Skin epidermis (tissue), 12 donors: ENCODE measurements at regions not wholly inside any gene's neighbourhood (a gene's known extent, or its start where the extent isn't known, plus 50 kb on each side); places are given as distances from the start of the nearest gene placed in this dataset.
A peak's percentile ranks its signal among the peaks of the same experiment; 100 is the strongest.
"Not testable (repeated sequence)": the region's sequence is repeated elsewhere in the genome, so short reads cannot be mapped to it uniquely, and the experiment has no call there.

Experiments used
- H3K27ac ChIP-seq, 21 experiments: fragments of 200-600 bp; sonication (generic) in 11 of 21; one replicate each; pipeline ENCODE4 v1.5.0; 2020; ENCODE audit warnings: mild to moderate bottlenecking in 3 of 21, inconsistent platforms in 2 of 21, moderate library complexity in 2 of 21
- H3K4me3 ChIP-seq, 7 experiments: fragments of 200-600 bp; sonication (generic) in 2 of 7; one replicate each; pipeline ENCODE4 v1.5.0; 2020; ENCODE audit warnings: inconsistent platforms in 2 of 7, mild to moderate bottlenecking in 2 of 7, moderate library complexity in 1 of 7

DNA sequence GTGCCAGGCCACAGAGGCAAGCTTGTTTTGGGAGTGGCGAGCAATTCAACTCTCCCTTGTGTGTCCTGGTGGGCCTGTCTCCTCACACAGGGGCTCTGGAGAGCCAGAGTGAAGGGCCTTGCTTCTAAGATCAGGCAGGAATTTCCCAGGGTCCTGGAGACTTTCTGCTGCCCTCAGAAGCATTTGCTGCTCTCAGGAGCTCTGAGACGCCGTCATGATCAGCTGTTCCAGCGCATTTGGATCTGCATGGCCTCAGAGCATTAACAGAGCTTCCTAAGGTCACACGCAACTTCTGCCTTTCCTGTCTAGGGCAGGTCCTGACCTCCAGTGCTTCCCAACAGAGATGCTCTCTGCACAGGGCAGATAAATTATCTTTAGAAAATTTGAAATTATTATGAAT, 52.2 kb upstream of the C10orf90 start:
- no peak overlapping the region for H3K4me3 ChIP-seq
- H3K27ac ChIP-seq, result no peak overlapping the region

- Histone ChIP-seq H3K4me3 (no peak overlapping the region), H3K27ac (no peak overlapping the region)
Measured at GRCh38 chr10:126723226-126723625, 52.7 kb upstream of the C10orf90 start.

DNA sequence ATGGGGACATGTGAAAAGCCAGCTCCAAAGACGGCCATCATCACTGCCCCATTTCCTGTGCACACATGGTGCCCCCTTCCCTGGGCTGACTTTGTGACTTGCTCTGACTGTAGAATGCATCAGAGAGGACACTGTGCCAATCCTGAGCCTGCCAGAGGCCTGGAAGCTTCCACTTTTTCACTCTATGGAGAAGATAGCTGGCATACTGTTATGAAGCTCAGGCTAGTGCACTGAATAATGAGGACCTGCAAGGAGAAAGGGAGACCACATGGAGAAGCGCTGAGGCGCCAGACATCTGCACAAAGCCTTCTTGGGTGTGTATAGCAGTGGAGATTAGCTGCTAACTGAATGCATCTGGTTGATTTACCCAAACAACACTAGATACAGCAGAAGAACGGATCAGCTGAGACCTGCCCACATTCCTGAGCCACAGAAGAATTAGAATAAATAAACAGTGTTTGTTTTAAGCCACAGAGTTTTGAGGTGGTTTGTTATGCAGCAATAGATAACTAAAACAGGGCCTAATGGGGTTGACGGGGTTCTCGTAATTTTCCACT, 58.9 kb upstream of the C10orf90 start:
- Histone ChIP-seq H3K4me3 (no peak overlapping the region), H3K27ac (no peak overlapping the region)

DNA sequence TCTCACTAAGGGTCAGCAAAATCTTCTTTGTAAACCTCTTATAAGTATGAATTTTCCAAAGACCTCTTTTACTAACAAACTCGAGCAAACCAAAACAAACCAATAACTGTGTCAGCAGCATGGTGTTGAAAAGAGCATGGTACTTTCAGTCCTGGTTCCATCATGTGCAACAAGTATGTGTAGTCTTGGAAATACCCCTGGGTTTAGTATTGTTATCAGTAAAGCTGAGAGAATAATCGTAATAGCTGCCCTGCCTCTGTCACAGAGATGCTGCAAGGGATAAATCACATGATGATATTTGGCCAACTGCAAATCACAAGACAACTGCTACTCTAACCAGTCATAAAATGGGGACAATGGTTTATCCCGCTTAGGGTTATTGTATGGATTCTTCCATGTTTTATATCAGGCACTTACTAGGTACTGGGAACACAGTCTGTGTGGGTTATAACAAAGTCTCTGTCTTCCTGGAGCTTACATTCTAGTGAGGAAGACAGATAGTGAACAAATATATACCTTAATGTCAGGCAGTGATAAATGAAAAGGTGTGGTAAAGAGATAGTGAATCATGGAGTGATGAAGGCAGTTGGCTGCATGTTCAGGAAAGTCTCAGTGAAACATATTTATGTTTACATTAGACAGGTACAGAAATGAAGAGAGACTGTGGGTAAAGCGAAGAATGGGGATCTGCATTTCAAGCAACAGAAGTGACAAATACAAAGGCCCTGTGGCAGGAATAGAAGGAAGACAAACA, 60.5 kb upstream of the C10orf90 start:
- H3K27ac ChIP-seq, result no peak overlapping the region

DNA sequence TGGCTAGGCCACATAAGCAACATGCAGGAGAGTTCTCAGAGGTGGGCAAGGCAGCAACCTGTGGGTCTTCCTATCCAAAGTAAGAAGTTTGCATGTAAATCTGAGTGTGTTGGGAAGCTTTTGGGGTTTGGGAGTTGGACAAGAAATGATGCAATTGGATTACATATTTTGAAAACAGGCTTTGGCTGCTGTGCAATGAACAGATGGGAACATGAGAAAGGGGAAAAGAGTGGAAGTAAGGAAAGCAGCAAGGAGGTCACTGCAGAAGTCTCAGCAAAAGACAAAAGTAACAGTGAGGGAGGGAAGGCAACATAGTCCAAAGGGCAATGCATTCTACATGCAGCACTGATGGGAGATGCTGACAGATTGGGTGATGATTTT, 61.1 kb upstream of the C10orf90 start:
- no peak overlapping the region for H3K27ac ChIP-seq

More for the DNA sequence above, 60.5 kb upstream of the C10orf90 start:
- H3K4me3 ChIP-seq, result no peak overlapping the region

DNA sequence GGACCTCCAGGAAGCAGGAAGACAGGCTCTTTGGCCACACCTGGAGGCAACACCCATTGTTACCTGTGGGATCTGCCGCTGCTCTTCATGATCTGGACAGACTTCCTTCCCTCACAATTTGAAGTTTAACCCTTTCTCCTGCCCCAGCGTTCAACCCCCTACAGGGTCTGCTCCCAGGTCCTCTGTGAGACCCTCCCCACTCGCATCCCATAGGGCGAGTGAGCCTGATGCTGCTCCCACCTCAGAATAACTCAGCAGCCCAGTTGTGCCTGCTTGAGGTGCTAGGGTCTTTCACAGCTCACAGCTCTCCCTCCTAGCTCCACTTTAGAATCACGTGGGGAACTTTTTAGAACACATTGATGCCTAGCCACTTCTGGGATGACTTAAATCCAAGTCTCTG, 61.8 kb upstream of the C10orf90 start:
- no peak overlapping the region for H3K4me3 ChIP-seq
- H3K27ac ChIP-seq, result peak overlapping the region in 1 of 21 experiments; percentile 31

More for the DNA sequence above, 61.1 kb upstream of the C10orf90 start:
- H3K4me3 ChIP-seq, result no peak overlapping the region

- Histone ChIP-seq H3K4me3 (no peak overlapping the region), H3K27ac (no peak overlapping the region)
Measured at GRCh38 chr10:126732868-126733267, 62.4 kb upstream of the C10orf90 start.

DNA sequence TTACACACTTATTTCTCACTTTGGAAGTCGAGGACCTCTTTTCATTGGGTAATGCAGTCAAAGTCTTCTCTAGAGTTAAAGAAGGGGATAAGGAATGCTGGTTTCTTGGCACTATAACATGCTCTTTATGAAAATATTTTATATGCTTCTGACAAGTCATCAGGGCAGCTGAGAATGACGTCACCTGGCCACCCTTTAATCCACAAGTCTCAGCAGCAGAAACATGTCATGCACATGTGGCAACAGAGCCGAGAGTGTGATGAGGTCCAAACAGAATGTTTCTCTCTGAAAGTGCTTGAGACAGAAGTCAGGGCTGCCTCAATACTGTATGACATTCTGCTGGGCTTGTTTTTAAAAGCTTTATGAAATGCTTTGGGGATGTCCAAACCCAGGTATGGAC, 63.5 kb upstream of the C10orf90 start:
- H3K4me3 ChIP-seq, result no peak overlapping the region
- H3K27ac ChIP-seq, result peak overlapping the region in 8 of 21 experiments; percentile 8 to 58 (median 25)

- peak overlapping the region in 5 of 21 experiments; percentile 8 to 58 (median 37) for H3K27ac ChIP-seq
- H3K4me3 ChIP-seq, result no peak overlapping the region
Measured at GRCh38 chr10:126734967-126735366, 64.5 kb upstream of the C10orf90 start.

GRCh38 chr10:126736142-126736541, 65.6 kb upstream of the C10orf90 start:
- H3K4me3 ChIP-seq, result no peak overlapping the region
- no peak overlapping the region for H3K27ac ChIP-seq

GRCh38 chr10:126736727-126737126, 66.2 kb upstream of the C10orf90 start:
- Histone ChIP-seq H3K4me3 (no peak overlapping the region), H3K27ac (no peak overlapping the region)

DNA sequence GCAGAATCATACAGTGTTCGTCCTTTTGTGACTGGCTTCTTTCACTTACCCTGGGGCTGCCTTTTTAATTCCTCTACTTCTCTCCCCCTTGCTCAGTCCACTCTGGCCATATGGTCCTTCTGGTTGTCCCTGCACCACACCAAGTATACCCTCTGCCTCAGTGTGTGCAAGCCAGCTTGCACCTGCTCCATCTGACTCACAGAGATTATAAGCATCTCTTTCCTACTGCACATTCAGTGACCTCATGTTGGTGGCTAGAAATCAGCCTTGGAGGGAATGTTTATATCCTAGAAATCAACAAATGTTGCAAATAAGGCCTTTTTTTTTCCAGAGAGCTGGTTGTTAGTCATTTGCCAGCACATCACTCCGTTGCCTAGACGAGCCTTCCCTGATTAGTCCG, 67.5 kb upstream of the C10orf90 start:
- Histone ChIP-seq H3K4me3 (no peak overlapping the region), H3K27ac (no peak overlapping the region)

- no peak overlapping the region for H3K4me3 ChIP-seq
- H3K27ac ChIP-seq, result no peak overlapping the region
Measured at GRCh38 chr10:126744571-126744970, 74.1 kb upstream of the C10orf90 start.

DNA sequence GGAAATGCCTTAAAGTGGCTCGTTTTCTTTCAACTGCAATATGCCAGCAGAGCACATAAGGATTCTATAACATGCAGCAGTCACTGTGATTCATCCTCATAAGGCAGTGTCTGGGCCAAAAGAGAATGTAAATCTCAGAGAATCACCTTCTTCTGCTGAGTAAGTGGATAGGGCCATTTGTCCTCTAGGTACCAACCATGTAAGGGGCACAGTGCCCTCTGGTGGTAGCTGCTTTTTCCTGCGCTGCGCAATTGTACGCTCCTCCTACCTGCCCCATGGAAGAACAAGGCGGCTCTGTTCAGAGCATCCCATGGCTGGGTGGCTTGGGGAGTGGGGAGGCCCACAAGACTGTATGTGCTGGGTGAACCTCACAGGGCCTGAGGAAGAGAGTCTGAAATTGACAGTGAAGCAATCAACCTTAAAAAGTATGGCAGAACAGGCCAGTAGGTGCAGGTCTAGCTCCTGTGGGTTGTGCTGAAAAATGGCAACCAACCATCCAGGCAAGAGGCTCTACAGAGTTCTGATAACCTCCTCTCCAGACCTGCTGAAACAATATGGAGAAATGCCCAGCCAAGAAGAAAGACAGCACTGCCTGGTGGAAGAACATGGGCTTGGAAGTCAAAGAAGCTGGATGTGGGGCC, 78.6 kb upstream of the C10orf90 start:
- Histone ChIP-seq H3K27ac (no peak overlapping the region), H3K4me3 (no peak overlapping the region)

DNA sequence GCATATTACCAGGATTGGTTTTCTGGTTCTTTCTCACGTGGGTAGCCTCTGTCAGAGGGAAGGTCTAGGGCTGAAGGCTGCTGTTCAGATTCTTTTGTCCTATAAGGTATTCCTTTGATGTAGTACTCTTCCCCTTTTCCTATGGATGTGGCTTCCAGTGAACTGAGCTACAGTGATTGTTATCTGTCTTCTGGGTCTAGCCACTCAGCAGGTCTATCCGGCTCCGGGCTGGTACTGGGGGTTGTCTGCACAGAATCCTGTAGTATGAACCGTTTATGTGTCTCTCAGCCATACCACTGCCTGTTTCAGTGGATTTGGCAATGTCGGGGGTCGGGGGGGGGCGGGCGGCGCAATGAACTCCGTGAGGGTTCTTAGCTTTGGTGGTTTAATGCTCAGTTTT, 84.5 kb upstream of the C10orf90 start:
- no peak overlapping the region for H3K27ac ChIP-seq
- H3K4me3 ChIP-seq, result no peak overlapping the region

DNA sequence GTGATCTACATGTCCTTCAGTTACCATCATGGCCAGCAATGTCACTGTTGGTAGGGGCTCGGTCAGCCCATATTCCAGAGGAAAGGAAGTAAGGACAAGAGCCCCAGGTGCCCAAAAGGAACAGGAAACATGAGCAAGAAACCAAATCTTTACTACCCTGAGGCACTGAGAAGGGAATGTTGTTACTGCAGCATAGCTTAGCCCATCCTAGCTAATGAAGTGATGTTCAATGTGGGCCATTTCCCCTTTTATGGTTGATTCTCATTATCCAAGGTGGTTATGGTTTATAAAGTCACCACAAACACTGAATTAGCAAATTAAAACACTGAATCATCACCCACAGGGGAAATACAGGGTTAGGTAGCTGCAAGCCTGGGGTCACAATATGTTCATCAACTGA, 88.4 kb upstream of the C10orf90 start:
- no peak overlapping the region for H3K27ac ChIP-seq
- no peak overlapping the region for H3K4me3 ChIP-seq

- no peak overlapping the region for H3K4me3 ChIP-seq
- no peak overlapping the region for H3K27ac ChIP-seq
Measured at GRCh38 chr10:126759531-126759930, 89.0 kb upstream of the C10orf90 start.

- not testable (repeated sequence) for H3K4me3 ChIP-seq, H3K27ac ChIP-seq
Measured at GRCh38 chr10:126766646-126767045, 96.2 kb upstream of the C10orf90 start.

DNA sequence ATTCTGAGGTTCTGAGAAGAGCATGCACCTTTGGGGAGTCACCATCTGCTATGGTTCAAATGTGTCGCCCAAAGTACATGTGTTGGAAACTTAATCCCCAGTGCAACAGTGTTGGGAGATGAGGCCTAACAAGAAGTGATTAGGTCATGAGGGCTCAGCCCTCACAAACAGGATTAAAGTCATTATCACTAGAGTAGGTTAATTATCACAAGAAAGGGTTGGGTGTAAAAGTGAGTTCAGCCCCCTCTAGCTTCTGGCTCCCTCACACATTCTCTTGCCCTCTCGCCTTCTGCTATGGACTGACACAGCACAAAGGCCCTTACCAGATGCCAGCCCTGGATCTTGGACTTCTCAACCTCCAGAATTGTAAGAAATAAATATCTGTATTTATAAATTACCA, 100.3 kb upstream of the C10orf90 start:
- H3K27ac ChIP-seq, result no peak overlapping the region
- no peak overlapping the region for H3K4me3 ChIP-seq

DNA sequence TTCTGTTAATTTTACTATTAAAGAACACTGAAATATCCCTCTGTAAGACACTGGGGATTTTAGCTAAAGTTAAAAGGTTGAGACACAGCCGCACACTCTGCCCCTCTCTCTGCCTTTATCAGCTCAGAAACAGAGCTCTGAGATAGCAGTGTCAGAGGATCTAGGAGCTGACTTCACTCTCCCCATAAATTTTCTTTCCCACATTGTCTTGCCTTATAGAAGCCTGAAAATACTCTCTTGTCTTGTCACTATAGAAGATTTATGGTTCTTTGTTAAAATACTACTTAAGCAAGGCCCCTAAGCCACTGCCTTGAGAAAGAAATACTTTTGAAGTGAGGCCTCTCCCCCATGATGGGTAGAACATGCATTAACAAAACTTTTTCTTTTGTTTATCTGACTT, 105.7 kb upstream of the C10orf90 start:
- Histone ChIP-seq H3K4me3 (no peak overlapping the region), H3K27ac (no peak overlapping the region)

GRCh38 chr10:126777714-126778113, 107.2 kb upstream of the C10orf90 start:
- Histone ChIP-seq H3K27ac (no peak overlapping the region), H3K4me3 (no peak overlapping the region)
